ENCODE measurements at regions not wholly inside any gene's neighbourhood (a gene's known extent, or its start where the extent isn't known, plus 50 kb on each side); places are given as distances from the start of the nearest gene placed in this dataset.
"Not testable (repeated sequence)": the region's sequence is repeated elsewhere in the genome, so short reads cannot be mapped to it uniquely, and the experiment has no call there.

DNA sequence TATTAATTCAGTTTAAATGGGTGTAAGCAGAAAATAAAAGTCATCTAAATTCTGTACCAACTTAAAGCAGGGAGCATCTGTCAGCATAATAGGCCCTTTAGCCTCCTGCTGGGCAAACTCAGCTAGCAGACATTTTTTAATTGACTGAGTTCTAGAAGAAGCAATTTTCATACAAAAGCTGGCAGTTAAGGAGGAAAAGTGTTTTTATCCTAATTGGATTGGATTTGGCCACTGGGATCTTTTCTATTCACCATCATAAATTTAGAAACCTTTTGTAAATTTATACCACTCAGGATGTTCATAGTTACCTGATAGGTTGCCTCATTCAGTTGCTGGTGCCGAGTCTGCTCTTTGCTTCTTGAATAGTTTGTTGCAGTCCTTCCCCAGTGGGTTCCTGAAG lies 262.7 kb upstream of the FSIP2 start:
- no peak for DNase-seq (ENCODE audit: low read depth in 3 of 3, low spot score in 1 of 3)

DNA sequence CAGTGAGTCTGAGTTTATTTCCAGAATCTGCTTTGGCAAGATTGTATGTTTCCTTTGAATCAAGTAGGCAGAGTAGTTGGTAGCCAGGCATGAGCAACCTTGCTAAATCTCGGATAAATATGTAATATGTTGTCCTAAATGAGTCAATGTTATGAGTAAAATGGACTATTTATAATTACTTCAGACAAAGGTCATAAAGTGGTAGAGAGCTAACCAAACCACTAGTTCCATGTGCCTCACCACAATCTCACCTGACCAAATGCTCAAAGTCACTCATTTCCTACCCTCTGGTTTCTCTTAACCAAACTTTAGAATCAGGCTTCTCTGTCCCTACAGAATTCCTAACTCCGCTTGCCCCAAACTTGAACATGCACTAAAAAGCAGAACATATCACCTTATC lies 261.2 kb upstream of the FSIP2 start:
- no peak for DNase-seq (ENCODE audit: low read depth in 3 of 3, low spot score in 1 of 3)

GRCh38 chr2:185484602-185485001 lies 254.0 kb upstream of the FSIP2 start:
- DNase-seq (ENCODE audit: low read depth in 3 of 3, low spot score in 1 of 3), result no peak

DNA sequence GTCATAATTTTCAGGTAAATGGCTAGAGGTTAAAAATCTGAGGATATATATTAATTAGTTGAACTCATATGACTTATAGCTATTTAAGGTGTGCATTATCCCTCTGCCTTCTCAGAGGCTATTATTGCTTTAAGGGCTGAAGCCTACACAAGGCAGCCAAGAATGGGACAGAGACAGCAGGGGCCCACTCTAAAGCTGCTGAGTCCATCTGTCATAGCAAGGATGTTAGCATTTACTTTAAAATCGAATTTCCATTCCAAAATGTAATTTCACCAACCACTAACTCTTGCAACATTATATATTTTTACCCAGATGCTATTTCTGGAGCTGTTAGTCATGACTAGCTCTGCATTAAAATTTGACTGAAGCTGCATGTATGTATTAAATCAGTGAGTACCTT lies 236.3 kb upstream of the FSIP2 start:
- DNase-seq (ENCODE audit: low read depth in 3 of 3, low spot score in 1 of 3), result no peak

- DNase-seq (ENCODE audit: low read depth in 3 of 3, low spot score in 1 of 3), result no peak
Observed at GRCh38 chr2:185507719-185508118, 230.9 kb upstream of the FSIP2 start.

DNA sequence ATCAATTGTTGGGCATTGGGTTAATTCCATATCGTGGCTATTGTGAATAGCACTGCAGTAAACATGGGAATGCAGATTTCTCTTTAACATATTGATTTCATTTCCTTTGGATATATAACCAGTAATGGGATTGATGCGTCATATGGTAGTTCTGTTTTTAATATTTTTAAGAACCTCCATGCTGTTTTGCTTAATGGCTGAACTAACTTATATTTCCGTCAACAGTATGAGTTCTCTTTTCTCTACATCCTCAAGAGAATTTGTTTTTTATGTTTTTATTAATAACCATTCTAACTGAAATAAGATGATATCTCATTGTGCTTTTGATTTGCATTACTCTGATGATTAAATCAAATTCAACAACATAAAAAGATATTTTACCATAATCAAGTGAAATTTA lies 228.5 kb upstream of the FSIP2 start:
- no peak for DNase-seq (ENCODE audit: low read depth in 3 of 3, low spot score in 1 of 3)

DNA sequence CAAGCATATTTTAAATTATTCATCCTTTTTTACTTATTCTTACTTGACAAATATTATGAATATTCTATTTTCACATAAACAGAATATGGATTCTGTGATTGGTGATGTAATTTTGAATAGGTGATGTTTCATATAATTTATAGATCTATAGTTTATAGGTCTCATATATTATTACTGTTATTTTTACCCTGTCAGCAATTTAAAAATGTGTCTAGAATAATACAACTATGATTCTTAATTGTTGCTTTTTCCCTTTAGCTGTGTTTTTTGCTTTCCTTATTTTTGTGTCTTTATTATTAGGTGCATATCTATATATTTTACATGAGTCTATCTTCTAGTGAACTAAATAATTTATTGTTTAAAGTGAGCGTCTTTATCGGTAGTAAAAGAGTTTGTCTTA lies 226.7 kb upstream of the FSIP2 start:
- no peak for DNase-seq (ENCODE audit: low read depth in 3 of 3, low spot score in 1 of 3)

DNA sequence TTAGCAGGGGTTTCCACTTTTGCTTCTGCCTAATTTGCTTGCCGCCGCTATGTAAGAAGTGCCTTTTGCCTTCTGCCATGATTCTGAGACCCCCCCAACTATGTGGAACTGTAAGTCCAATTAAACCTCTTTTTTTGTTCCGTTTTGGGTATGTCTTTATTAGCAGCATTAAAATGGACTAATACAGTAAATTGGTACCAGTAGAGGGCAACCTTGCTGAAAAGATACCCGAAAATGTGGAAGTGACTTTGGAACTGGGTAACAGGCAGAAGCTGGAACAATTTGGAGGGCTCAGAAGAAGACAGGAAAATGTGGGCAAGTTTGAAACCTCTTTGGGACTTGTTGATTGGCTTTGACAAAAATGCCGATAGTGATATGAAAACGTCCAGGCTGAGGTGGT lies 216.1 kb upstream of the FSIP2 start:
- no peak for DNase-seq (ENCODE audit: low read depth in 3 of 3, low spot score in 1 of 3)

DNA sequence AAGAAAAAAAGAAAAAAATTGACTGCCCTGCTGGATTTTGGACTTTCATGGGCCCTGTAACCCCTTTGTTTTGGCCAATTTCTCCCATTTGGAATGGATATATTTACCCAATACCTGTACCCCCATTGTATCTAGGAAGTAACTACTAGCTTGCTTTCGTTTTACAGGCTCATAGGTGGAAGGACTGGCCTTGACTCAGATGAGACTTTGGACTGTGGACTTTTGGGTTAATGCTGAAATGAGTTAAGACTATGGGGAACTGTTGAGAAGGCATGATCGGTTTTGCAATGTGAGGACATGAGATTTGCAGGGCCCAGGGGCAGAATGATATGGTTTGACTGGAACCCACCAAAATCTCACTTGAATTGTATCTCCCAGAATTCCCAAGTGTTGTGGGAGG lies 214.4 kb upstream of the FSIP2 start:
- DNase-seq (ENCODE audit: low read depth in 3 of 3, low spot score in 1 of 3), result not testable (repeated sequence)

DNA sequence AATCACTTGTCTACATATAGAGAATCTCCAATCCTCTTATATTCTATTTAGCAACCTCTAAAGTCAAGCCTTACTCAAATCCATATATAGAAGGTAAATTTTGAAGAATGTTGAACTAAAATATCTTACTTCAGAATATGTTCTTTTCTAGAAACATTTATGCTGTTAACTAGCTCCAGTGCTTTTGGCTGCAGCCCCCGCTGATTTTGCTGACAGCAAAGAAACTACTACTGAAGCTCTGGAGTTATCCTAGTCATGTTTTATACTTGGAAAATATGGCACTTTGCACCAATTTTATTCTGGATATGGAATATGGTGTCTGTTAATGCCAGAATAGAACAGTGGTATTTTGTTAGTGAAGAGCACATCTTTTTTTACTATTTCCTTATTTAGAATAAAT lies 212.4 kb upstream of the FSIP2 start:
- no peak for DNase-seq (ENCODE audit: low read depth in 3 of 3, low spot score in 1 of 3)

DNA sequence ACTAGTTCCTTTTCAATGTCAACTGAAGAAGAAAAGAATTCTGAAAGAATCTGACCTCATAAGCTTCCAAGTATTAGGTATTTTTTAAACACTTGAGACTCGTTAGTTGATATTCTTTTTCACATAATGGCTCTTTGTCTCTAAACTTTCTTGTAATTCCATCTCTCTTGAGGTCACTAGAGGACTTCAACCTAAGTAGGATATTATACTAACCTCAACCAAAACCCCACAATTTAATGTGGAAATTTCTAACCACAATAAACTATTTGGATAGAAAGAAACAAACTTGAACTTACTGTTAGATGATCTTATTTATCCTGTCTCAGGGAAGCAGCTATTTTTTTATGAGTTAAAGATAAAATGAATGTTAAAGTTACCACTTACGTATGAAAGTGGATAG lies 206.9 kb upstream of the FSIP2 start:
- no peak for DNase-seq (ENCODE audit: low read depth in 3 of 3, low spot score in 1 of 3)

- no peak for DNase-seq (ENCODE audit: low read depth in 3 of 3, low spot score in 1 of 3)
Observed at GRCh38 chr2:185537689-185538088, 200.9 kb upstream of the FSIP2 start.

DNA sequence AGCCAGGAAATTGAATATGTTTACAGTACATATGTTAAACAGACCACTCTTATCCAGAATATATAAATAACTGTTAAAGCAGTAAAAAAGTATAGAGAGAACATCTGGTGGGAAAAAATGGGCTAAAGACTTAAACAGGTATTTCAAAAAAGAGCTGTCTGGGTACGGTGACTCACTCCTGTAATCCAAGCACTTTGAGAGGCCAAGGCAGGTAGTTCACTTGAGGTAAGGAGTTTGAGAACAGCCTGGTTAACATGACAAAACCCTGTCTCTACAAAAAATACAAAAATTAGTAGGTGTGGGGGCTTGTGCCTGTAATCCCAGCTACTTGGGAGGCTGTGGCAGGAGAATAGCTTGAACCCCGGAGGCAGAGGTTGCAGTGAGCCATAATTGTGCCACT lies 171.4 kb upstream of the FSIP2 start:
- DNase-seq (ENCODE audit: low read depth in 3 of 3, low spot score in 1 of 3), result no peak

DNA sequence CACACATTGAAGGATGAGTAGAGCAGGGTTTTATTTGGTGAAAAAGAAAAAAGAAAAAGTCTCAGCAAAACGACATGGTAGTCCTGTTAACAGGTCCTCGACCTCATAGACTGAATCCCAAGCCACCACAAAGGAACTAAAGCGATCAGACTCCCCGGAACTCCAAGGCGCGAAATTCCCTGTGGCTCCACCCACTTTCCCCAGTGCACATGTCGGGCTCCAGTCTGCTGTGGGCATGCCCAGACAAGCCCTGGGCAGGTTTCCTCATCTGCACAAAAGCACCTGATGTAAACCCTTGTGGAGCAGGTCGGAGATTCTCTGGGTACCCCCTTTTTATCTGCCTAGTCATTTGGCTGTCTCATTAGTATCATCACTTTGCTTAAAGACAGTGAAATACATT lies 170.7 kb upstream of the FSIP2 start:
- no peak for DNase-seq (ENCODE audit: low read depth in 3 of 3, low spot score in 1 of 3)

DNA sequence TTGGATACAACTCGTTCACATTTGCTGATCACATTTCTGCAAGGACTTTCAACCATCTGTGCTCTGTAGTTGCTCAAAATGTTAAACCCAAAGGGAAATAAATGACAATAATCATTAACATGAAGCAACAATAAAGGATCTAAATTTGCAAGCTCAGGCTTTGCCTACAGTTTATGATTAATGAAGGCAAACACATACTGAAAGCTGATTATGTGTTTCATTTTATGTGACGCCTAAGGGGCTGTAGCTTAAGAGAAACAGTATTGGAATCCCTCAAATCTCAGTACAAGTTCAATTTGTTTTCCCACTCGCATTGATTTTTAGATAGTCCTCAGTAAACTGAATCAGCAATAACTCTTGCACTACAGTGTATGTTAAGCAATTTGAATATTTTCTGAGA lies 160.3 kb upstream of the FSIP2 start:
- no peak for DNase-seq (ENCODE audit: low read depth in 3 of 3, low spot score in 1 of 3)

- no peak for DNase-seq (ENCODE audit: low read depth in 3 of 3, low spot score in 1 of 3)
Observed at GRCh38 chr2:185583058-185583816, 155.4 kb upstream of the FSIP2 start.

- not testable (repeated sequence) for DNase-seq (ENCODE audit: low read depth in 3 of 3, low spot score in 1 of 3)
Observed at GRCh38 chr2:185585165-185585564, 153.4 kb upstream of the FSIP2 start.

- DNase-seq (ENCODE audit: low read depth in 3 of 3, low spot score in 1 of 3), result not testable (repeated sequence)
Observed at GRCh38 chr2:185591276-185591675, 147.3 kb upstream of the FSIP2 start.

GRCh38 chr2:185607945-185608344 lies 130.7 kb upstream of the FSIP2 start:
- DNase-seq (ENCODE audit: low read depth in 3 of 3, low spot score in 1 of 3), result no peak

DNA sequence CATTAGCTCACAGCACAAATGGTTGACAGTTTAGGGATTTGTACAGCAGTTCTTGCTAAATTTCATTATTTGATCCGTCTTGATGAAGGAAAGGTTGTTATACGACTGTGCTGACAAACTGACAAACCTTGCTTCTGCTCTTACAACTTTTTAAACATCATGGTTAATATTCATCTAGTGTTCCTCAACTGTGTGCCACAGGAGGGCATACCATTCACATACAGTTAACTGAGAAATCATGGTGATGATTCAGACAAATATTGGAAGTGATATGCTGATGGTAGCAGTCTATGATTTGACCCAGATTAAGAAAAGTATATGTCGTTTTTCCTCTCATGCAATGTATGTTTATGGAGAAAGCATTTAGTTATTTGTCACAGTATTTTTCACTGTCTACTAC lies 129.8 kb upstream of the FSIP2 start:
- no peak for DNase-seq (ENCODE audit: low read depth in 3 of 3, low spot score in 1 of 3)

DNA sequence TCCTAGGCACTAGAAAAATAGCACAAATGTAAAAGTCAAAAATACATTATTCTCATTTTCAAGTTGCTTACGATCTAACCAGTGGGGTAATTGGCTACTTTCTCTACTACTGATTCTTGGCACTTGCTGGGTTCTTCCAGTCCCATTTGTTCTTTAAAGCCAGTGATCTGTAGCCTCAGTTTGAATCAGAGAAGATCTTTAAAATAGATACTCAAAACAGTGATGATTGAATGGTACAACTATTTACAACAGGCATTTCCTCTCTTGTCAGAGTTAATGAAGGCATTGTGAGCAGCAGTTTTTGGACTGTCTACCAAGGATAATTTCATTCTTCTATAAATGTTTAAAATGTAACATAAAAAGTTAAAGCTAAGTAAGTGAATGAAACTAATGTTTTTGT lies 128.3 kb upstream of the FSIP2 start:
- no peak for DNase-seq (ENCODE audit: low read depth in 3 of 3, low spot score in 1 of 3)

DNA sequence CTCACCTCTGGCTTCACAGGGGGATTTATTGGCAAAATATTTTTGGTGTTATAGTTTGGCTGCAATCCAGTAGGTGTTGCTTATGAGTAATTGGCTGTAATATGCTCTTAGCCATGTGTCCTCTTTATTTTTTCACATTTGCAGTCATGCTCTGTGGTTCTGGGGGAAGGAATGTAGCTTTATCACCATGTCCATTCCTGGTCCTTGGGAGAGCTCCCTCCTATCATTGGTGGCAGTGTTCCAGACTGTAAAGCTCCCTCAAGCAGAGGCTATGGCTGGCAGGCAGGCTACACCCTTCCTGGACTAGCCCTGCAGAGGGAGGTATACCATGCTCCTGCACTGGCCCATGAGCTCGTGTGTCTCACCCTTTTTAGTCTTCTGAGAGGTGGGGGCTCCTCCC lies 120.0 kb upstream of the FSIP2 start:
- no peak for DNase-seq (ENCODE audit: low read depth in 3 of 3, low spot score in 1 of 3)

GRCh38 chr2:185625604-185626003 lies 113.0 kb upstream of the FSIP2 start:
- DNase-seq (ENCODE audit: low read depth in 3 of 3, low spot score in 1 of 3), result no peak

DNA sequence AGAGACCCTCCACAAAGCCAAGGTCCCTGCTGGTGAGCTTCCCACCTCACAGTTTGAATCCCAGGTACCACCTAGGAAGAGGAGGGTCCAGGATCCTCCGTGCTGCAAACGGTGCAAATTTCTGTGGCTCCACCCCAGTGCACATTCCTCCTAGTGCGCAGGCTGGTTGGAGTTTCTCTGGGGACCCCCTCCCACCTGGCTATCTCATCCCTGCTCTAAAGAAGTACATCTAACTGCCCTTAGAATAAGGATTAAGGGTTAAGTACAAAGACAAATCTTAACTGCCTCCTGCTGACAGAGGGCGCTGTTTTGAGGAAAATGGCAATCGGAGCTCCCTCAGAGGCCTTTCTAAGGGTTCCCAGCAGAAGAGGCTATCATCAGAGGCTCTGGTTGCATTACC lies 109.6 kb upstream of the FSIP2 start:
- DNase-seq (ENCODE audit: low read depth in 3 of 3, low spot score in 1 of 3), result no peak

All from stimulated activated CD4-positive, alpha-beta T cell treated with anti-CD3 and anti-CD28 coated beads, TNF-alpha, amount 100 ng/mL, for 1 hour (primary cell).